ENCODE measurements at regions not wholly inside any gene's neighbourhood (a gene's known extent, or its start where the extent isn't known, plus 50 kb on each side); places are given as distances from the start of the nearest gene placed in this dataset.

GRCh38 chr18:78416853-78417252 lies 562.8 kb upstream of the SALL3 start:
- CTCF ChIA-PET: no interaction called here
- POLR2A ChIA-PET: no interaction called here
- DNase-seq (ENCODE audit: extremely low spot score): no peak
- TF ChIP-seq ELF4 (IDR thresholded peaks at IDR 0.05) (no peak), ZNF384 (IDR thresholded peaks at IDR 0.05) (no peak), HDGF (IDR thresholded peaks at IDR 0.05; ENCODE audit: borderline replicate concordance) (no peak)

GRCh38 chr18:78418379-78418778 lies 561.2 kb upstream of the SALL3 start:
- TF ChIP-seq FOXM1 (IDR thresholded peaks at IDR 0.05; ENCODE audit: borderline replicate concordance): no peak
- no peak for TF ChIP-seq LEF1 (IDR thresholded peaks at IDR 0.05; ENCODE audit: borderline replicate concordance)
- TF ChIP-seq HDGF (IDR thresholded peaks at IDR 0.05; ENCODE audit: borderline replicate concordance): no peak
- TF ChIP-seq CTBP1 (IDR thresholded peaks at IDR 0.05; ENCODE audit: borderline replicate concordance): no peak
- no peak for TF ChIP-seq FOXK2 (IDR thresholded peaks at IDR 0.05)
- CTCF ChIA-PET: no interaction called here
- POLR2A ChIA-PET: no interaction called here
- DNase-seq (ENCODE audit: extremely low spot score): no peak

GRCh38 chr18:78419171-78419570 lies 560.4 kb upstream of the SALL3 start:
- CTCF ChIA-PET: no interaction called here
- POLR2A ChIA-PET: no interaction called here
- no peak for DNase-seq (ENCODE audit: extremely low spot score)
- TF ChIP-seq L3MBTL2 (conservative IDR thresholded peaks at IDR 0.05): no peak
- no peak for TF ChIP-seq SUZ12 (IDR thresholded peaks at IDR 0.05)
- TF ChIP-seq ARNT (IDR thresholded peaks at IDR 0.05): no peak
- TF ChIP-seq NFRKB (IDR thresholded peaks at IDR 0.05): no peak
- TF ChIP-seq FOXM1 (IDR thresholded peaks at IDR 0.05; ENCODE audit: borderline replicate concordance): no peak
- no peak for TF ChIP-seq BHLHE40 (IDR thresholded peaks at IDR 0.05; ENCODE audit: borderline replicate concordance)
- no peak for TF ChIP-seq FOXA1 (IDR thresholded peaks at IDR 0.05)
- TF ChIP-seq PKNOX1 (IDR thresholded peaks at IDR 0.05): no peak
- TF ChIP-seq ZNF384 (IDR thresholded peaks at IDR 0.05): no peak
- TF ChIP-seq CTBP1 (IDR thresholded peaks at IDR 0.05; ENCODE audit: borderline replicate concordance): no peak
- TF ChIP-seq HDGF (IDR thresholded peaks at IDR 0.05; ENCODE audit: borderline replicate concordance): no peak
- no peak for TF ChIP-seq SP1 (IDR thresholded peaks at IDR 0.05)
- no peak for TF ChIP-seq TARDBP (IDR thresholded peaks at IDR 0.05)
- no peak for TF ChIP-seq FOXK2 (IDR thresholded peaks at IDR 0.05)
- no peak for TF ChIP-seq LEF1 (IDR thresholded peaks at IDR 0.05; ENCODE audit: borderline replicate concordance)
- no peak for TF ChIP-seq ELF4 (IDR thresholded peaks at IDR 0.05)

GRCh38 chr18:78420116-78420515 lies 559.5 kb upstream of the SALL3 start:
- DNase-seq (ENCODE audit: extremely low spot score): no peak
- ChIA-PET CTCF (no interaction called here), POLR2A (no interaction called here)
- TF ChIP-seq ZNF384 (IDR thresholded peaks at IDR 0.05): no peak
- no peak for TF ChIP-seq LEF1 (IDR thresholded peaks at IDR 0.05; ENCODE audit: borderline replicate concordance)
- TF ChIP-seq FOXA1 (IDR thresholded peaks at IDR 0.05): no peak
- no peak for TF ChIP-seq SP1 (IDR thresholded peaks at IDR 0.05)
- no peak for TF ChIP-seq ELF4 (IDR thresholded peaks at IDR 0.05)
- no peak for TF ChIP-seq NFRKB (IDR thresholded peaks at IDR 0.05)
- no peak for TF ChIP-seq SUZ12 (IDR thresholded peaks at IDR 0.05)
- TF ChIP-seq BHLHE40 (IDR thresholded peaks at IDR 0.05; ENCODE audit: borderline replicate concordance): no peak
- no peak for TF ChIP-seq HDGF (IDR thresholded peaks at IDR 0.05; ENCODE audit: borderline replicate concordance)
- no peak for TF ChIP-seq L3MBTL2 (conservative IDR thresholded peaks at IDR 0.05)
- no peak for TF ChIP-seq CTBP1 (IDR thresholded peaks at IDR 0.05; ENCODE audit: borderline replicate concordance)
- no peak for TF ChIP-seq ARNT (IDR thresholded peaks at IDR 0.05)

- ChIA-PET POLR2A (interaction anchor here (0.6 kb wide), 1 partner anchor 659 kb away, joined by 3 read pairs; no protein-coding TSS in a partner anchor), CTCF (no interaction called here)
- TF ChIP-seq CTBP1 (IDR thresholded peaks at IDR 0.05; ENCODE audit: borderline replicate concordance) (no peak), FOXA1 (IDR thresholded peaks at IDR 0.05) (no peak), LEF1 (IDR thresholded peaks at IDR 0.05; ENCODE audit: borderline replicate concordance) (no peak), FOXK2 (IDR thresholded peaks at IDR 0.05) (no peak), HDGF (IDR thresholded peaks at IDR 0.05; ENCODE audit: borderline replicate concordance) (no peak), FOXM1 (IDR thresholded peaks at IDR 0.05; ENCODE audit: borderline replicate concordance) (no peak), L3MBTL2 (conservative IDR thresholded peaks at IDR 0.05) (no peak), ARNT (IDR thresholded peaks at IDR 0.05) (no peak), SP1 (IDR thresholded peaks at IDR 0.05) (no peak), PKNOX1 (IDR thresholded peaks at IDR 0.05) (no peak), SUZ12 (IDR thresholded peaks at IDR 0.05) (no peak), BHLHE40 (IDR thresholded peaks at IDR 0.05; ENCODE audit: borderline replicate concordance) (no peak), NFRKB (IDR thresholded peaks at IDR 0.05) (no peak), TARDBP (IDR thresholded peaks at IDR 0.05) (no peak), ZNF384 (IDR thresholded peaks at IDR 0.05) (no peak), ELF4 (IDR thresholded peaks at IDR 0.05) (no peak)
- no peak for DNase-seq (ENCODE audit: extremely low spot score)
These were observed 558.2 kb upstream of the SALL3 start for GRCh38 chr18:78421392-78421791.

- no peak for DNase-seq (ENCODE audit: extremely low spot score)
- TF ChIP-seq LEF1 (IDR thresholded peaks at IDR 0.05; ENCODE audit: borderline replicate concordance): no peak
- ChIA-PET CTCF (no interaction called here), POLR2A (no interaction called here)
These were observed 557.3 kb upstream of the SALL3 start for GRCh38 chr18:78422336-78422735.

- DNase-seq (ENCODE audit: extremely low spot score): no peak
- POLR2A ChIA-PET: no interaction called here
- CTCF ChIA-PET: no interaction called here
- TF ChIP-seq SP1 (IDR thresholded peaks at IDR 0.05): no peak
- TF ChIP-seq FOXM1 (IDR thresholded peaks at IDR 0.05; ENCODE audit: borderline replicate concordance): no peak
- no peak for TF ChIP-seq PKNOX1 (IDR thresholded peaks at IDR 0.05)
- no peak for TF ChIP-seq FOXA1 (IDR thresholded peaks at IDR 0.05)
- TF ChIP-seq NFRKB (IDR thresholded peaks at IDR 0.05): no peak
- TF ChIP-seq CTBP1 (IDR thresholded peaks at IDR 0.05; ENCODE audit: borderline replicate concordance): no peak
- TF ChIP-seq HDGF (IDR thresholded peaks at IDR 0.05; ENCODE audit: borderline replicate concordance): no peak
These were observed 555.8 kb upstream of the SALL3 start for GRCh38 chr18:78423811-78424210.
